Neural cell (in vitro differentiated cells): ENCODE measurements at regions not wholly inside any gene's neighbourhood (a gene's known extent, or its start where the extent isn't known, plus 50 kb on each side); places are given as distances from the start of the nearest gene placed in this dataset.
"Not testable (repeated sequence)": the region's sequence is repeated elsewhere in the genome, so short reads cannot be mapped to it uniquely, and the experiment has no call there.

Experiments
- H2AFZ ChIP-seq: fragments of 200-600, 300-800 bp; sonication (generic), shearing (Covaris generic); 2 replicates; pipeline ENCODE4 v1.6.0; 2014; ENCODE audit warnings: low read depth, mild to moderate bottlenecking, antibody characterized with exemption, low read length, moderate library complexity
- H3F3A ChIP-seq: fragments of 200-600 bp; shearing (Covaris generic); 2 replicates; pipeline ENCODE4 v1.6.1; 2016; ENCODE audit warnings: mild to moderate bottlenecking, moderate library complexity, mixed read lengths, antibody characterized with exemption, low read length; ENCODE audit not compliant: insufficient read depth, poor library complexity, severe bottlenecking
- H3K27ac ChIP-seq: fragments of 200-600, 300-800 bp; sonication (generic), shearing (Covaris generic); 2 replicates; pipeline ENCODE4 v1.5.1; 2014; ENCODE audit warnings: mild to moderate bottlenecking, low read length, moderate library complexity
- H3K27me3 ChIP-seq: fragments of 300-800, 200-600 bp; sonication (generic), shearing (Covaris generic); 2 replicates; pipeline ENCODE4 v1.6.0; 2014; ENCODE audit warnings: mild to moderate bottlenecking, low read depth, low read length, moderate library complexity; ENCODE audit not compliant: insufficient read depth
- H3K36me3 ChIP-seq: fragments of 300-800, 200-600 bp; sonication (generic), shearing (Covaris generic); 2 replicates; pipeline ENCODE4 v1.5.1; 2014; ENCODE audit warnings: mild to moderate bottlenecking, antibody characterized with exemption, low read length, moderate library complexity; ENCODE audit not compliant: insufficient read depth
- H3K4me2 ChIP-seq: fragments of 300-800, 200-600 bp; sonication (generic), shearing (Covaris generic); 2 replicates; pipeline ENCODE4 v1.6.0; 2014; ENCODE audit warnings: mild to moderate bottlenecking, low read length
- H3K4me3 ChIP-seq: fragments of 300-800, 200-600 bp; sonication (generic), shearing (Covaris generic); 2 replicates; pipeline ENCODE4 v1.5.1; 2014; ENCODE audit warnings: mild to moderate bottlenecking, low read length, moderate library complexity
- H3K79me2 ChIP-seq: fragments of 200-600 bp; shearing (Covaris generic); replicated peaks from 2 replicates; pipeline ENCODE4 v1.6.0; 2014; ENCODE audit warnings: mild to moderate bottlenecking, low read length, moderate library complexity; ENCODE audit not compliant: insufficient read depth
- H3K9ac ChIP-seq: fragments of 300-800, 200-600 bp; sonication (generic), shearing (Covaris generic); 2 replicates; pipeline ENCODE4 v1.6.1; 2016; ENCODE audit warnings: mild to moderate bottlenecking, low read length, mixed read lengths
- H3K9me2 ChIP-seq: fragments of 200-600 bp; shearing (Covaris generic); 2 replicates; pipeline ENCODE4 v1.6.1; 2016; ENCODE audit warnings: mild to moderate bottlenecking, low read length, mixed read lengths; ENCODE audit not compliant: insufficient read depth
- H3K9me3 ChIP-seq: fragments of 200-600, 300-800 bp; sonication (generic), shearing (Covaris generic); 2 replicates; pipeline ENCODE4 v1.6.1; 2016; ENCODE audit warnings: mild to moderate bottlenecking, mixed run types, low read length, moderate library complexity, mixed read lengths
- H4K20me1 ChIP-seq: fragments of 200-600 bp; shearing (Covaris generic); 2 replicates; pipeline ENCODE4 v1.6.1; 2016; ENCODE audit warnings: mild to moderate bottlenecking, mixed run types; ENCODE audit not compliant: insufficient read depth
- CTCF ChIP-seq: fragments of 450-650 bp; IDR thresholded peaks from 2 replicates; pipeline ENCODE4 v1.5.1; 2014; ENCODE audit warnings: antibody characterized with exemption, mild to moderate bottlenecking, moderate library complexity; ENCODE audit not compliant: poor library complexity, severe bottlenecking
- EP300 ChIP-seq: fragments of 450-650 bp; conservative IDR thresholded peaks from 2 replicates; pipeline ENCODE4 v1.6.1; 2014; ENCODE audit warnings: antibody characterized with exemption, mild to moderate bottlenecking, moderate library complexity; ENCODE audit not compliant: poor library complexity, severe bottlenecking
- EZH2 ChIP-seq: fragments of 200-600, 300-800 bp; shearing (Covaris generic), sonication (generic); IDR thresholded peaks from 2 replicates; pipeline ENCODE4 v1.6.1; 2014; ENCODE audit warnings: antibody characterized with exemption, low read length, borderline replicate concordance, mild to moderate bottlenecking; ENCODE audit not compliant: insufficient read depth, poor library complexity, severe bottlenecking
- MXI1 ChIP-seq: fragments of 450-650 bp; conservative IDR thresholded peaks from 2 replicates; pipeline ENCODE4 v1.6.1; 2014; ENCODE audit warnings: antibody characterized with exemption, mild to moderate bottlenecking; ENCODE audit not compliant: poor library complexity, severe bottlenecking
- POLR2AphosphoS5 ChIP-seq: IDR thresholded peaks from 2 replicates; pipeline ENCODE4 v1.6.1; 2012
- REST ChIP-seq: IDR thresholded peaks from 2 replicates; pipeline ENCODE4 v1.6.1; 2012; ENCODE audit warnings: borderline replicate concordance
- SMC3 ChIP-seq: fragments of 450-650 bp; conservative IDR thresholded peaks from 2 replicates; pipeline ENCODE4 v1.6.1; 2014; ENCODE audit warnings: antibody characterized with exemption, mild to moderate bottlenecking, moderate library complexity; ENCODE audit not compliant: poor library complexity
- TAF1 ChIP-seq: IDR thresholded peaks from 2 replicates; pipeline ENCODE4 v1.6.1; 2012; ENCODE audit warnings: low read depth

- H3K27ac ChIP-seq = no peak overlapping the region
- no peaks in the 10 kb centered on the region for H3K36me3 ChIP-seq
- no peaks in the 10 kb centered on the region for H3K79me2 ChIP-seq
- no peaks in the 10 kb centered on the region for H3K27me3 ChIP-seq
- no peak overlapping the region for H3K4me3 ChIP-seq
- H3K4me2 ChIP-seq = no peak overlapping the region
- no peak overlapping the region for H3K9ac ChIP-seq
- H2AFZ ChIP-seq = no peak overlapping the region
- no peaks in the 10 kb centered on the region for H4K20me1 ChIP-seq
- H3F3A ChIP-seq = no peaks in the 10 kb centered on the region
- H3K9me2 ChIP-seq = no peaks in the 10 kb centered on the region
- H3K9me3 ChIP-seq = no peaks in the 10 kb centered on the region
- TF ChIP-seq EP300 = no peak
Observed at GRCh38 chr3:27607370-27607769, 114.8 kb downstream of the EOMES start.

GRCh38 chr3:27606537-27606936 is 115.6 kb downstream of the EOMES start:
- Histone ChIP-seq H2AFZ (no peak overlapping the region), H3K27me3 (no peaks in the 10 kb centered on the region), H4K20me1 (no peaks in the 10 kb centered on the region), H3K9me2 (no peaks in the 10 kb centered on the region), H3K4me2 (no peak overlapping the region), H3F3A (no peaks in the 10 kb centered on the region), H3K36me3 (no peaks in the 10 kb centered on the region), H3K9me3 (no peaks in the 10 kb centered on the region), H3K79me2 (no peaks in the 10 kb centered on the region), H3K9ac (no peak overlapping the region), H3K27ac (no peak overlapping the region), H3K4me3 (no peak overlapping the region)
- TF ChIP-seq SMC3 = no peak
- no peak for TF ChIP-seq POLR2AphosphoS5
- TF ChIP-seq CTCF = no peak
- no peak for TF ChIP-seq EZH2
- TF ChIP-seq REST = no peak
- TF ChIP-seq TAF1 = no peak
- TF ChIP-seq MXI1 = no peak
- no peak for TF ChIP-seq EP300

GRCh38 chr3:27601311-27601710 is 117.1 kb upstream of the SLC4A7 start:
- not testable (repeated sequence) for H3K9me3 ChIP-seq, H3K9ac ChIP-seq, H3K9me2 ChIP-seq, H4K20me1 ChIP-seq, H3K79me2 ChIP-seq, H2AFZ ChIP-seq, H3K27me3 ChIP-seq, H3K27ac ChIP-seq, H3K36me3 ChIP-seq, H3K4me2 ChIP-seq, H3F3A ChIP-seq, H3K4me3 ChIP-seq

GRCh38 chr3:27599741-27600140 is 115.6 kb upstream of the SLC4A7 start:
- not testable (repeated sequence) for H3K27me3 ChIP-seq, H2AFZ ChIP-seq, H3F3A ChIP-seq, H3K9me3 ChIP-seq, H3K9ac ChIP-seq, H4K20me1 ChIP-seq, H3K4me2 ChIP-seq, H3K36me3 ChIP-seq, H3K79me2 ChIP-seq, H3K27ac ChIP-seq, H3K9me2 ChIP-seq, H3K4me3 ChIP-seq
